NCI-H2107 treated with DMSO at 0.1 percent for 48 hours (cell line): ENCODE measurements at regions not wholly inside any gene's neighbourhood (a gene's known extent, or its start where the extent isn't known, plus 50 kb on each side); places are given as distances from the start of the nearest gene placed in this dataset.

Source experiments
- DNase-seq: peaks from one replicate; lab custom pipeline; 2025; ENCODE audit not compliant: unreplicated experiment; lab: John Stamatoyannopoulos, UW

DNA sequence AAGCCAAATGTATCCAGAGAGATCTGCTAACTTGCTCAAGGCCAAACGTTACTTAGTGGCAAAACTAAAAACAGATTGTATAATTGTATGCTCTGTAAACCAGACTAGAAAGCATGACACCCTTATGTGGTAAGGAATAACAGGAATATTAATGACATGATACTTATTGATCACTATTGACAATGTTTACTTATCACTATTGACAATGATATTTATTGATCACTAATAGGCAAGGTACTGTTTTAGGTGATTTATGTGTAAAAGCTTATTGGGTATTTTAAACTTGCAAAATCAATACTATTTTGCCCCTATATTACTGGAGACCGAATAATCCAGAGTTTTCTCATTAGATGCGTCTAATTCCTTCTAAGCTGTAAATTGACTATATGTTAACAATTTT is 985.1 kb downstream of the CDH11 start:
- no peak for DNase-seq

DNA sequence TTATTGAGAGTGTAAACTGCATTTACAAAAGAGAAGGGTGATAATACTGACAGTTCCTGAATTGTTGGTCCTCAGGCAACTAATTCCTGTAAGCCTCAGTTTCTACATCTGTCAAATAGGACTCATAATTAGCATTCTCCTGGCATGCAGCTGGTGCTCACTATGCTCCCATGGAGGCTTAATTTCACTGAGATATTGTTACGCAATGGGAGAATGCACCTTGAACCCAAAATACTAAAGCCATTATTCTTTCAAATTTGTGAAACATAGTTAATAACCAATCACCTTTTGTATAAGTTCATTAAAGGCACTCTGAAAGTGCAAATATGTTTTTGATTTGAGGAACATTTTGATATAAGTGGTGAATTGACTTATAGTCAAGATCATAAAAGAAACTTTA is 985.5 kb downstream of the CDH11 start:
- no peak for DNase-seq

DNA sequence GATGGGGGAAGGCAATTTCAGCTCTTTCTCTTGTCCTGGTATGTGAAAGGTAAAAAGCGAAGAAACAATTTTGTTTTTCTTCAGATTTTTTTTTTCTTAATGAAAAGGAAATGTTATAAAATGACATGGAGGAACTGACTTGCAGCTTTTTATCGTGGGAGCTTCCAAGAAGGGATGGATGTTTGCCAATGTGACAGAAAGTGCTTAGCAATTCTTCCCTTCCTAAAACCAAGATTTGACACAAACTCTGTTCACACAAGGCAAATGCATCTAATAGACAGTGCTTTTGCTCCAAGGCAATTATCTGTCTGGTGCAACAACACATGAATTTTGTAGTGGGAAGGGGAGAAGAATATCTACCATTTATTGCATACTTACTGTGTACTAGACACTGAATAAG is 988.5 kb downstream of the CDH11 start:
- no peak for DNase-seq

DNA sequence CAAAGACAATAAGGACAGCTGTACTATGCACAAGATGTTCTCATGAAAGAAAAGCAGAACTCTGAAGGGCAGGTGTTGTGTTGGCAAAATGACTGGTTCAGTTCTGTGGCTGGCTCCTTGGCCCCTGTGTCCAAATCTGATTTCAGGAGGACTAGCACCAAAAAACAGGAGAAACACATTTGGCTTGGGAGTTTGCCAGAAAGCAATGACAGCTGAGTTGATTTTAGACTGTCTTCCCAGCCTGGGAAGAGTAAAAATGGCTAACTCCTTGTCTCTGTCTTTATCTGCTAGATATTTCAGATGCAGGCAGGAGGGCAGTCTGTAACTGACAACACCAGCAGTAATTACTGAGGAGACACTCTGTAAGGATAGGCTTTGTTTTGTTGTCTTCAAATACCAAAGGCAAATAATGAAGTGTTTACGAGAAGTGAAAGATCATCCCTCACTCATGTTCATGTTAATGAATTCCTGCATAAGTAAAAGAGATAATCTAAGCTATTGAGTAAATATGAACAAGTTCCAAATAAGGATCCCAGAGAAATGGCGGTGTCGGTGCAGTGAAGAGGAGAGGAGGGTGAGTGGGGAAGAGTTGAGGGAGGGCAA is 989.0 kb downstream of the CDH11 start:
- DNase-seq = no peak

DNA sequence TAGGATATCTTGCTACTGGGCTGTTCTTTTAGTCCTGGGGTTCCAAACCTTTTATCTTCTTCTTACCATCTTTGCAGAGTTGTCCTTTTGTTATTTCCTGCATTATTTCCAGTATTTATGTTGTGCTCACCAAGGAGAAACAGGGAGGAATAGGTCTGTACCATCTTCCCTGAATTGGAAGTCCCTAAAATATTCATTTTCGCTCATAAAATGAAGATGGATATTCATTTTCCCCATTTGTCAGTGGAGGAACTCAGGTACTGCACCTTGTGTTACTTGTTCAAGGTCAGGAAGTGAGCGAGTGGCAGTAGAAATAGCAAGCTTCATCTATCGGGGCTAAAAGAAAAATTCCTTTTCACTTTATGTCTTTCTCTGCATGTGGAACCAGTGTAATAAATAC is 989.7 kb downstream of the CDH11 start:
- DNase-seq = no peak

DNA sequence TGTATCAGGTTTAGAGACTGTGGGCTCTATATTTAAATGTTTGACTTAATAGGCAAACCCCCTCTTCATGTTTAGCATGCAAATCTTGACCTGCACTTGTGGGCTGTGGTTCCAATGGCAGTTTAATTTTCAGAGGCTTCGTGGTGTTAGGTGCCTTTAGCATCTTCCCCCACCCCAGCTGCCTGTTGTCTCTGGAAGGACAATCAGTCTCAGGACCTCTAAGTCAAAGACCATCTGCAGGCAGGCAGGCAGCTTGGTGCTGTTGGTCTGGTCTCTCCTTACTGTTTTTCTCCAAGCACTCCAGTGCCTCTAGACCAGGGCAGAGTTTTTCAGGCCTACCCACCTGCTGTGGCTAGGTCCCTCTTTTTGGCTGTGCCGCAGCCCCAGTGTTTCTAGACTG is 990.4 kb downstream of the CDH11 start:
- DNase-seq = no peak

DNA sequence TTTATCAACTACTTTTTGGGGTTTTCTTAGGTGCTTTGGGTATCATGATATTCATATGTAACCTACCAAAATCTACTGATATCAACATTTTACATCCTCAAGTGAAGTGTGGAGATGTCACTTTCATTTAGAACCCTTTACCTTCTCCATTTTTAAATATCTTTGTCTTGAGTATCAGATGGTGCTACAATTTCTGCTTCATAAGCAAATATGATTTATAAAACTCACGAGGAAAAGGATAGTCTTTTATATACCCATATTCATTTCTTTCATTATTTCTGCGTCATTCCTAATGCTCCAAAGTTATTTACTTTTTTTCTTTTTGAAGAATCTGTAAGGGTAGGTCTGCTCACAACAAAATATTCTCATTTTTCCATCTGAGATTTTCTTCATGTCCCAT is 991.7 kb downstream of the CDH11 start:
- DNase-seq = no peak

DNA sequence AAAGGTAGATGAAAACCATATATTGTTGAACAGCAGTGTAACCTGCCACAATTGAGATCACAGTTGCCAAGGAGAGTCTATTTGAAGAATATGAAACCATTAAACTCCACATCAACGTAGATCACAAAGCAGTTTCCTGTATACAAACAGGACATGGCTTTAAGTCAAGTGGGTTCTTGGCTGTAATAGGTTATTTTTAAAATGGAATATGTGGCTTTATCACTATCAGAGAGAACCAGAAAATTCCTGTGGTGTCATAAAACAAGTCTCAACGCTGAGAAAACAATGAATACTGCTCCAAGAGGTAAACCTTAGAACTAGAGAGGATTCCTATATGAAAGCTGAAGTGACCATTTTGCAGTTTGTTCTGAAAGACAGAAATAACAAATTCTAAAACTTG is 999.7 kb downstream of the CDH11 start:
- DNase-seq = no peak

DNA sequence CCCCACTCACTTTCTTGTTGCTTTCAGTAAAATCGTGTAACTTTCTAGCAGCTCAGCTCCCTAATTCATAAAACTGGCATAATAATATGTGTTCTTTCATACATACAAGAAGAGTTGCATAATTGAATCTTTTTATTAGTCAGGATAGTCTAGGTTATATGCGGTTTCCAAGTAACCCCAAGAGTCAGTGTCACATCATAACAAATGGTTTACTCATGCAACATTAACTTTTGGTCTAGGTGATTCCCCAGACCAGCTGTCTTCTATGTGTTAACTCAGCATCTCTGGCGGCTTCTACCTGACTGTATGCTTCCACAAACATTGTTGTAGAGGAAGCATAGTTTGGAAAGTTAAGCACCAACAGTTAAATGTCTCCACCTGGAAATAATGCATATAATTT is 1000.4 kb downstream of the CDH11 start:
- DNase-seq = no peak

DNA sequence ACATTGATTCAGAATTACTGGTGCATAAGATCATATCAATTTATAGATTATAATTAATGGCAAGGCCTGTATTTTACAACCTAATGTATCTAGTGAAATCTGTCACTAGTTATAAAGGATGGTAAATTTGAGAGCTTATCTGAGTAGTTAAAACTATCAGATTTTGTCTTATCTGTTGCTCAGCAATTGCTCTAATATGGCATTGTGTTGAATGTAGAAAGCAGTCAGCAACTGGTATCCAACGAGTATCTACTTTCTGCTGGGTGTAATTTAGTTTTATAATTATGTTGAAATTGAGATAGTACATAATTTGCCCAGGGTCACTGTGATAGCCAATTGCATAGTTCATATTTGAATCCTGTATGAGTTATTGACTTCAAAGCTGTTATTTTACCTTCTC is 1005.7 kb downstream of the CDH11 start:
- no peak for DNase-seq

DNA sequence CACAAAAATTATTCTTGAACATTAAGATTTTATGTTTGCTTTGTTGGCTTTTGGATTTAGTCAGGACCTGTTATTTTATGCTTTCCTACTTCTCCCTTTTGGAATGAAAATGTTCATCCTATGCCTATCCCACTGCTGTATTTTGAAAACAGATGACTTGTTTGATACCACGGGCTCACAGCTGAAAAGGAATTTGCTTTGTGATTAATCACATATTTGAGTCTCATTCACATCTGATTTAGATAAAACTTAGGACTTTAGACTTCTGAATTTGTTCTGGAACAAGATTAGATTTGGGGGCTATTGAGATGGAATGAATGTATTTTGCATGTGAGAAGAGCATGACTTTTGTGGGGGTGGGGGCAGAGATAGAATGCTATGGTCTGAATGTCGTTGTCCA is 1012.6 kb downstream of the CDH11 start:
- no peak for DNase-seq

DNA sequence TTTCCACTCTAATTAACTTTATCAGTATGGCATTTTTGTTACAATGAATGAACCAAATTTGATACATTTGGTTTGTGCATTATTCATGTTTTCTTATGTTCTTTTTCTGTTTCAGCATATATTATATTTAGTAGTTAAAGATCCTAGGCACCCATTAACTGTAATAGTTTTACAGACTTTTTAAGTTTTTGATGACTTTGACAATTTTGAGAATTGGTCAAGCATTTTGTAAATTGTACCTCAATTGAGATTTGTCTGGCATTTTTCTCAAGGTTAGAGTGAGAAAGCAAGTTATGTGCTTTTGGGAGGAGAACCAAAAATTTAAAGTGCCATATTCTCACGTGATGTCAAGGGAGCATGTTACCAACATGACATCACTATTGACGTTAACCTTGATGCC is 1019.2 kb downstream of the CDH11 start:
- DNase-seq = no peak

DNA sequence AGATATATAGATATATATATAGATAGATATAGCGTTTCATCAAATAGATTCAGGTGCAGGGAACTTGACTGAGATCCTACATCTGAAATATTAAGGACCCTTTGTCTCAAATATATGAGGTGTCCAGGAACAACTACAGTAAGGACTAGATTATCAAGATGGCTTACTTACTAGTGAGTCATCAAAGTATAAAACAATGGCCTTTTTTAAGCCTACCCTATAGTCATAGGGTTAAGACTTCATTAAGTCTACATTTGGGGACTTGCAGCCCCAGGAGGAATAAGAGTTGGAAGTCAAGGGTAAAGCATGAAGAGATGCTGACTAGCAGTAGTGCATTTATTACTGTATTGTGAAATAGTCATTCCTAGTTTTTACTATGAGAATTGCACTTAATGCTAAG is 1023.4 kb downstream of the CDH11 start:
- no peak for DNase-seq

DNA sequence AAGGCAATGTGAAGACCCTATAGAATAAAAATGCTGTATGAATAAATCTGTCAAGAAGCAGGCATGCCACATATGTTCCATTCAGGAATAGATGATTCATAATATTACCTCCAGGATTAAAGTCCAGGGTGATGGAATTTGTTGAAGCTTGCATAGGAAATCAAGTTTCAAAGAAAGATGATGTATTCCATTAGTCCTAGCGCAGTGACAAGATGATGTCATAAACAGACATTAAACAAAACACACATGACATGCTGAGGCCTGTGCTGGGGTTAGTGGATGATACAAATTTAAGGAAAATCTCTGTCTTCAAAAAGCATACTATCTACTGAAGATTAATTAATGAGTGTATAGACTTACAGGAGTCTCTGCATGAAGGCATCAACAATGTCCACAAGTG is 1025.2 kb downstream of the CDH11 start:
- no peak for DNase-seq

DNA sequence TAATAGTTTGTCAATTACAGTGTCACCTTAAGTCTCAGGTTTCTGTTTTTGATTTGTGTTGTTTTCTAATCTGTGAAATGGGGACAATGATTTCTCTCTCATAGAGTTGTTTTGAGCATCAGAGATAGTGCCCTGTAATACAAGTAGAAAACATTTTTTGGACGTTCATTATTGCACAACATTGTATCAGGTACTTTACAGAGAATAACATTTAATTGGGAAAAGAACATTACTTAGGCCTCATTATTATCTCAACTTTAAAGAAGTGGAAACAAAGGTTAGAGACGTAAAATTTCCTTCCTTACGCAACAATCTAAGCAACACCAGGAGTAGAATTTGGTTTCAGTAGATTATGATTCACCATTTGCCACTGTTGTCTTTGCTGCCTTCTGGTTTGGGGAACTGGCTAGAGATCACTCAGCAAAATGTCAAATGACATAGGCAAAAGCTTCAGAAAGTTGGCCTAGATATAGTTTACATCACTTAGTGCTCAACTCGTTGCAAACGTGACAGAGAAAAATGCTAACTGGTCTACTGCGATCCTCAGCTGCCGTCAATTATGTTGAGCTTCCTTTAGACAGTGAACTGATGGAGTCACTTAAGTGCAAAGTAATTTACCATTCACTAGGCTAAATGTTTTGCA is 1026.8 kb downstream of the CDH11 start:
- no peak for DNase-seq

DNA sequence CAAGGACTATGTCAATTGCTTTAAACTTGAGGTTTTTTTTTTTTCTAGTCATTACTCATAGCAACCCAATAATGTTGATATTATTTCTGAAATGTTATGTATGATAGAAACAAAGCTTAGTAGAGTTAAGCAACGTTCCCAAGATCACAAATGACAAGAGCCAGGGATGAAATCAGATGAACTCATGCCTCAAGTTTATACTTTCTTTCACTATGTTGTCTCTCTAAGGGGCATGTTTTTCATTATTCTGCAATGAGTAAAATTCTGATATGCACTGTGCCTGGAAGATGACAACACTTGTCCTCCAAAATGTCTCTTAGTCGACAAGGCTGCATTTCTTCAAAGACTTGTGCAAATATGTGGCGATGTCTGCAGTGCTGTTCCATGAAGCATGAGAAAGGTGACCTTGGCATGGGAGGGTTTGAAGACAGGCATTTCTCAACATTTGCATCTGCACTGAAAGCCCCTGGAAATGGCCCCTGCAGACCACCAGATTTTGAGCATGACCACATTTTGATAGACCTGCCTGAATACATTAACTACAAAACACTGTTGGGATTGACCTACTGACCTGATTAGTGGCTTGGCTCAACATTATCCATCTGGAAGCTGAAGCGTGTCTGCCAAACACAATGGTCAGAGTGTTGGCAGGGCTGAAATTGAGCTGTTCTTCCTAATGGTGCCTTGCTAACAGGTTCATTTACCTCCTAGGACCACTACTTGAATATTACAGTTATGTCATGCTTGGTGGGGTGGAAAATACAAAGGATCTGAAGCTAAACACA is 1027.5 kb downstream of the CDH11 start:
- DNase-seq = no peak

DNA sequence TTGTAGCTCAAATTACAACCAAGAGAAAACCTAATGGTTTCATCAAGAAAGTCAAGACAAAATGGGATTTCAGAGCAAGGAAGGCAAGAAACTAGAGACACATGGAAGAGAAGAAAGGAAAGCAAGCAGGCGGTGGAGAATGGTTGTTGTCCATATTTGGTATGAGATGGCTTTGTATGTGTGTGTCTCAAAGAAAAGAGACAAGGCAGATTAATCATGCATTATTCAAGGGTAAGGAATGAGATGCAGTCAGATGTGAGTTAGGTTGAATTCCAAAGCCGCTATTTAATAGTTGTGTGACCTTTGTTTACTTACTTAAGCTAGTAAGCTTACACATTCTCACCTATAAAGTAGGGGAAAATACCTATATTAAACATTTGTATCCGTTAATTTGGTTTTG is 1029.6 kb downstream of the CDH11 start:
- DNase-seq = no peak

DNA sequence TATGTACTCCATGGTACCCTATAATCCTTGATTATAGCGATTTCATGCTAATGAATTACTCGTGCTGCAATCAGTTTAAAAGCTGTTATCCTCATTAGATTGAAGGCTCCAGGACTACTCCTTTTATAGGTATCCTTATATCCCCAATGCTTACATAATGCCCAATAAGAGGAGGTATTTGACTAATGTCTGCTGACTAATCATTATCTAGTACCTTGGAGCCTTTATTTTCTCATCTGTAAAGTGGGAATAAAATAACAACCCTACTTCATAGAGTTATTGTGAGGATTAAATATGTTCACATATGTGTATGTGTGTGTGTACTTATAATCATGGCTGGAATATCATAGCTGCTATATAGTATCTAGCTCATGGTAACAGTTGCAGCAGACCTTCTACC is 1031.5 kb downstream of the CDH11 start:
- DNase-seq = no peak

DNA sequence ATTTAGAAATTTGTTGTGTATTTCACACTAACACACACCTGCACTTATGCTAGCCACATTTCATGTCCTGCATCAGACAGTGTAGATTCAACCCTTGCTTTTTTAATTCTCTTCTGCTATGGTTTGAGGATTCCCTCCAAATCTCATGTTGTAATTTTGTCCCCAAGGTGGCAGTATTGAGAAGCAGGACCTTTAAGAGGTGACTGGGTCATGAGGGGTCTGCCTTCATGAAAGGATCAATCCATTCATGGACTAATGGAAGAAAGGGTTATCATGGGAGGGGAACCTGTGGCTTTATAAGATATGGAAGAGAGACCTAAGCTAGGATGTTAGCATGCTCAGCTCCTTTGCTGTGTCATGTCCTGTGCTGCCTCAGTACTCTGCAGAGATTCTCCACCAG is 1032.2 kb downstream of the CDH11 start:
- DNase-seq = no peak

DNA sequence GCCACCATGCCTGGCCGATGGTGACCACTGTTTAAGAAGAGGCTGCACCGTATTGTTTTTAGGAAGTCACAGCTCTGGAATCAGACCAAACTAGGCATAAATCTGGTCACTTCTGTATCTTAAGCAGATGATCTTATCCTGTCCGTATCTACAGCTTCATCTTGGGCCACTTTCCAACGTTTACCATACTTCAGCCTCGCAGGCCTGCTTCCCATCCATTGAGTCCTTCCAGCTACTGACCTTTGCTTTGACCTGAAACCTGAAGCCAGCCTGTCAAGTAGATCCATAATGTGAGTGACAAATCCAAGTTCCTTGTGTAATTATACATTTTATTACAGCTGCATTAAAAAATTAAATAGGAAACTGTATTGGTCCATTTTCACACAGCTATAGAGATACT is 1033.0 kb downstream of the CDH11 start:
- no peak for DNase-seq

DNA sequence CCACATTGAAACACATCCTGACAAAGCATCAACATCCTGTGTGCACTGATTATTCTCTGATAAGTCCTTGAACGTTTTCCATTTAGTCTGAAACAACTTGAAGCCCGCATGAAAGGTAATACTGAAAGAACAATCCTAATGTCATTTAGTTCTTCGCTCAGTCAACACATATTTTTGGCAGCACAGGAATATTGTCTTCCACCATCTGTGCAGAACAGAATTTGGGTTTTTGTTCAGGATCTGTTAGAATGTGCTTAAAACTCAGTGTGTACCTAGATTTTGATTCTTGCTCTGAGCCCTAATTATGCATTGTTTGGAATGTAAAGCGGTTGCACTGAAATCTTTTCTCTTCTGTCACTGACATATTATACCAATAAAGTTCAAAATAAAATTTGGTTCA is 1036.6 kb downstream of the CDH11 start:
- DNase-seq = no peak

DNA sequence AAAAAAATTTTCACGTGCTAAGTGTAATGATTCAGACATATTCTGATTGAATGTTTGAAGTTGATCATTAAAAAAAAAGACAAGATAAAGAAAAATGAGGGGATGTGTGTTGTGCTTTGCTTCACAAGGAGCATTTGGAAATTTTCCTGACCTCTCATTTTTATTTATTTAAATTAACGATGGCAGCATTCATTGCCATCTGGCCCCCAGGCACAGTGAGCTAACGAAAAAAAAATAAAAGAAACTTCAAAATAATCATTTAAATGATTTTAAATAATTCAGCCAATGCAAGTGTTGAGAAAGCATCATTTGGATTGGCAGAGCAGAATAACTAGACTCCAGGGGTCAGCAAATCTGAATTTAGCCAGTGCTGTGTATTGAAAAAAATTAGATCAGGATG is 1037.2 kb downstream of the CDH11 start:
- DNase-seq = no peak
